B cell (primary cell): ENCODE measurements at regions not wholly inside any gene's neighbourhood (a gene's known extent, or its start where the extent isn't known, plus 50 kb on each side); places are given as distances from the start of the nearest gene placed in this dataset.

Source experiments
- ATAC-seq: fragments of 200-7000 bp; cut with Tn5 transposase; one replicate; pipeline ENCODE4 v1.10.0; 2021; ENCODE audit warnings: low read depth, mild to moderate bottlenecking, moderate number of reproducible peaks, moderate library complexity
- CTCF ChIA-PET: fragments of 350-600 bp; sonication (Branson Sonifier 250); formaldehyde crosslinking; loops from one replicate; lab custom pipeline; 2021; ENCODE audit warnings: antibody characterized with exemption, inconsistent platforms; lab: Charles Lee
- POLR2A ChIA-PET: fragments of 350-600 bp; sonication (Branson Sonifier 250); formaldehyde crosslinking; loops from one replicate; lab custom pipeline; 2021; ENCODE audit warnings: antibody characterized with exemption; lab: Charles Lee
- DNase-seq: peaks from one replicate; pipeline ENCODE4 v3.0.0; 2013
- H2AFZ ChIP-seq: 2 replicates; pipeline ENCODE4 v1.6.1; 2012; ENCODE audit warnings: mild to moderate bottlenecking, low read depth, low read length; ENCODE audit not compliant: insufficient read depth, poor library complexity, severe bottlenecking
- H3K27ac ChIP-seq, 2 donors: 1 replicate in 1 of 2; 2 replicates in 1 of 2; pipeline ENCODE4 v1.5.1; 2012 to 2013; ENCODE audit warnings: low read length in 2 of 2, mild to moderate bottlenecking in 2 of 2, moderate library complexity in 1 of 2
- H3K27me3 ChIP-seq, 4 experiments: fragments of 200-600 bp in 1 of 4; sonication (generic) in 1 of 4; replicated peaks in 1 of 4; 1 replicate in 2 of 4; 2 replicates in 2 of 4; pipeline versions ENCODE4 v1.6.1 to v1.7.0; 2013 to 2016; ENCODE audit warnings: low read length in 3 of 4, mild to moderate bottlenecking in 2 of 4, mixed read lengths in 1 of 4, moderate library complexity in 1 of 4; ENCODE audit not compliant: insufficient read depth in 4 of 4, control insufficient read depth in 3 of 4; ENCODE audit errors: control extremely low read depth in 1 of 4
- H3K36me3 ChIP-seq, 2 experiments: replicated peaks in 1 of 2; 1 replicate in 1 of 2; 2 replicates in 1 of 2; pipeline versions ENCODE4 v1.6.1 to v1.7.1; 2013; ENCODE audit warnings: low read length in 1 of 2; ENCODE audit not compliant: insufficient read depth in 2 of 2, control insufficient read depth in 1 of 2; ENCODE audit errors: control extremely low read depth in 1 of 2, extremely low read depth in 1 of 2
- H3K4me1 ChIP-seq, 2 donors: fragments of 200-600 bp in 1 of 2; sonication (generic) in 1 of 2; 1 replicate in 1 of 2; 2 replicates in 1 of 2; pipeline versions ENCODE4 v1.5.1 to v1.6.1; 2013 to 2017; ENCODE audit warnings: low read length in 2 of 2; ENCODE audit not compliant: control insufficient read depth in 2 of 2, insufficient read depth in 2 of 2
- H3K4me2 ChIP-seq: replicated peaks from 2 replicates; pipeline ENCODE3; 2012; ENCODE audit warnings: mild to moderate bottlenecking, low read depth, low read length; ENCODE audit not compliant: poor library complexity, severe bottlenecking
- H3K4me3 ChIP-seq, 5 experiments: fragments of 200-600 bp in 1 of 5; sonication (generic) in 1 of 5; 1 replicate in 3 of 5; 2 replicates in 2 of 5; pipeline versions ENCODE4 v1.5.1 to v1.7.0; 2011 to 2016; ENCODE audit warnings: low read length in 4 of 5, mild to moderate bottlenecking in 4 of 5, low read depth in 2 of 5, control low read depth in 1 of 5, moderate library complexity in 1 of 5; ENCODE audit not compliant: insufficient read depth in 1 of 5; ENCODE audit errors: control extremely low read depth in 1 of 5, extremely low read depth in 1 of 5
- H3K79me2 ChIP-seq: fragments of 200-600 bp; sonication (generic); one replicate; pipeline ENCODE4 v1.6.0; 2016; ENCODE audit warnings: low read length; ENCODE audit not compliant: control insufficient read depth, insufficient read depth
- H3K9ac ChIP-seq: fragments of 200-600 bp; sonication (generic); 2 replicates; pipeline ENCODE4 v1.6.1; 2017; ENCODE audit warnings: mild to moderate bottlenecking, low read length, moderate library complexity
- H3K9me3 ChIP-seq, 3 donors: one replicate each; pipeline versions ENCODE4 v1.6.1 to v1.7.1; 2013; ENCODE audit warnings: low read length in 2 of 3; ENCODE audit not compliant: control insufficient read depth in 2 of 3, insufficient read depth in 1 of 3; ENCODE audit errors: control extremely low read depth in 1 of 3
- H4K20me1 ChIP-seq: 2 replicates; pipeline ENCODE4 v1.6.0; 2012; ENCODE audit warnings: mild to moderate bottlenecking, low read length; ENCODE audit not compliant: insufficient read depth, control insufficient read depth, poor library complexity, severe bottlenecking
- H3K27ac Mint-ChIP-seq: one replicate; pipeline ENCODE4 v1.8.0; 2021; ENCODE audit warnings: mixed read lengths
- H3K27me3 Mint-ChIP-seq: one replicate; pipeline ENCODE4 v1.8.0; 2021; ENCODE audit warnings: mixed read lengths
- H3K4me1 Mint-ChIP-seq: one replicate; pipeline ENCODE4 v1.8.0; 2021; ENCODE audit warnings: mixed read lengths
- H3K4me3 Mint-ChIP-seq: one replicate; pipeline ENCODE4 v1.8.0; 2021; ENCODE audit warnings: mixed read lengths
- H3K9me3 Mint-ChIP-seq: one replicate; pipeline ENCODE4 v1.8.0; 2022; ENCODE audit warnings: mixed read lengths; ENCODE audit not compliant: insufficient read depth
- CTCF ChIP-seq: fragments of 200-600 bp; IDR thresholded peaks from one replicate; pipeline ENCODE4 v1.8.0; 2022; ENCODE audit warnings: antibody characterized with exemption, mild to moderate bottlenecking
- EZH2 ChIP-seq: IDR thresholded peaks from 2 replicates; pipeline ENCODE4 v1.6.1; 2012; ENCODE audit warnings: borderline replicate concordance, low read depth, mild to moderate bottlenecking, moderate library complexity, low read length; ENCODE audit not compliant: insufficient read depth, poor library complexity, severe bottlenecking
- WGBS: methylation state at CpG from one replicate; pipeline ENCODE4 v1.1.5; 2013; ENCODE audit warnings: missing lambda C conversion rate; ENCODE audit not compliant: insufficient coverage; 5-methylcytosine and 5-hydroxymethylcytosine counted together
- intact Hi-C: fragments of 100-400 bp; cut with micrococcal nuclease; formaldehyde crosslinking; loops from one replicate; pipeline ENCODE4 v1.10.0; 2022

- H3K4me1 Mint-ChIP-seq: peaks cover 49% of the 10 kb centered on the region
- Histone ChIP-seq H3K4me2 (peak overlapping the region; percentile 82), H3K9ac (peak overlapping the region; percentile 95), H3K4me1 (peaks cover 45 to 46% of the 10 kb centered on the region in 2 donors), H3K36me3 (no peaks in the 10 kb centered on the region), H3K4me3 (peak overlapping the region; percentile 74 to 98 (median 81)), H3K79me2 (peaks cover 41% of the 10 kb centered on the region), H2AFZ (peak overlapping the region; percentile 68), H4K20me1 (no peaks in the 10 kb centered on the region), H3K27me3 (no peaks in the 10 kb centered on the region), H3K27ac (peak overlapping the region; percentile 98), H3K9me3 (peaks cover 0 to 8% (median 0%) of the 10 kb centered on the region in 3 donors)
- ChIA-PET CTCF (interaction anchor here (0.8 to 3.9 kb wide), 14 partner anchors 11 to 275 kb away, joined by 3 to 24 read pairs (median 4); partner anchors contain the start of genes CASP3 and IRF2), POLR2A (interaction anchor here (1.0 to 1.8 kb wide), 8 partner anchors 31 to 273 kb away, joined by 3 to 14 read pairs (median 7); partner anchors contain the start of genes CASP3, IRF2 and PRIMPOL)
- H3K4me3 Mint-ChIP-seq: peak overlapping the region; percentile 96
- no peaks in the 10 kb centered on the region for H3K9me3 Mint-ChIP-seq
- H3K27me3 Mint-ChIP-seq: no peaks in the 10 kb centered on the region
- DNase-seq (no peak), ATAC-seq (peak; percentile 6)
- intact Hi-C loops: loop anchor here (1.0 to 5.0 kb wide), 9 partner anchors 31 to 1655 kb away; partner anchors contain the start of genes CASP3, CENPU, CYP4V2 and ING2
- peak overlapping the region; percentile 100 for H3K27ac Mint-ChIP-seq
- TF ChIP-seq EZH2 (no peak), CTCF (no peak)
- WGBS: 0% methylated on average over 2 of the region's 5 CpGs
Measured at GRCh38 chr4:184536881-184537248, 62.5 kb upstream of the IRF2 start.
